OCI-LY1 (cell line): ENCODE measurements at regions not wholly inside any gene's neighbourhood (a gene's known extent, or its start where the extent isn't known, plus 50 kb on each side); places are given as distances from the start of the nearest gene placed in this dataset.

Experiments used
- H2AFZ ChIP-seq: fragments of 200-600 bp; sonication (generic), shearing (Covaris generic); 2 replicates; pipeline ENCODE4 v1.6.0; 2014; ENCODE audit warnings: antibody characterized with exemption, mild to moderate bottlenecking, low read length
- H3F3A ChIP-seq: fragments of 200-600 bp; sonication (generic), shearing (Covaris generic); 2 replicates; pipeline ENCODE4 v1.6.0; 2014; ENCODE audit warnings: mild to moderate bottlenecking, antibody characterized with exemption, low read length, moderate library complexity; ENCODE audit not compliant: insufficient read depth
- H3K27ac ChIP-seq: fragments of 200-600 bp; sonication (generic); 2 replicates; pipeline ENCODE4 v1.5.1; 2014; ENCODE audit warnings: low read length, mixed run types, mild to moderate bottlenecking, low read depth; ENCODE audit not compliant: poor library complexity, severe bottlenecking
- H3K27me3 ChIP-seq: fragments of 200-600 bp; sonication (generic); 2 replicates; pipeline ENCODE4 v1.6.0; 2014; ENCODE audit warnings: antibody characterized with exemption, mild to moderate bottlenecking, low read length, moderate library complexity; ENCODE audit not compliant: insufficient read depth
- H3K36me3 ChIP-seq: fragments of 200-600 bp; sonication (generic); 2 replicates; pipeline ENCODE4 v1.6.1; 2014; ENCODE audit warnings: mild to moderate bottlenecking, antibody characterized with exemption, low read length, moderate library complexity, mixed read lengths; ENCODE audit not compliant: insufficient read depth
- H3K4me1 ChIP-seq: fragments of 200-600 bp; sonication (generic); 2 replicates; pipeline ENCODE4 v1.5.1; 2014; ENCODE audit warnings: mild to moderate bottlenecking, low read length, moderate library complexity; ENCODE audit not compliant: insufficient read depth, severe bottlenecking
- H3K4me2 ChIP-seq: fragments of 200-600 bp; sonication (generic), shearing (Covaris generic); 2 replicates; pipeline ENCODE4 v1.6.1; 2014; ENCODE audit warnings: low read length
- H3K4me3 ChIP-seq: fragments of 200-600 bp; sonication (generic); 2 replicates; pipeline ENCODE4 v1.5.1; 2014; ENCODE audit warnings: low read length, low read depth, mild to moderate bottlenecking, mixed read lengths; ENCODE audit not compliant: poor library complexity, severe bottlenecking
- H3K79me2 ChIP-seq: fragments of 200-600 bp; shearing (Covaris generic); 2 replicates; pipeline ENCODE4 v1.6.1; 2016; ENCODE audit warnings: mixed run types, low read length, mixed read lengths; ENCODE audit not compliant: insufficient read depth
- H3K9ac ChIP-seq: fragments of 200-600 bp; sonication (generic), shearing (Covaris generic); 2 replicates; pipeline ENCODE4 v1.6.1; 2014; ENCODE audit warnings: mild to moderate bottlenecking, low read length, mixed read lengths
- H3K9me2 ChIP-seq: fragments of 200-600 bp; sonication (generic), shearing (Covaris generic); 2 replicates; pipeline ENCODE4 v1.6.1; 2014; ENCODE audit warnings: low read depth, mild to moderate bottlenecking, low read length, mixed read lengths
- H3K9me3 ChIP-seq: fragments of 200-600 bp; shearing (Covaris generic); 2 replicates; pipeline ENCODE4 v1.6.1; 2014; ENCODE audit warnings: low read length, mixed read lengths
- H4K20me1 ChIP-seq: fragments of 200-600 bp; sonication (generic), shearing (Covaris generic); 2 replicates; pipeline ENCODE4 v1.6.0; 2016; ENCODE audit warnings: mild to moderate bottlenecking, low read length; ENCODE audit not compliant: insufficient read depth
- EZH2 ChIP-seq: fragments of 200-600 bp; sonication (generic), shearing (Covaris generic); IDR thresholded peaks from 2 replicates; pipeline ENCODE4 v1.8.0; 2017; ENCODE audit warnings: borderline replicate concordance, mixed run types, mild to moderate bottlenecking, antibody characterized with exemption, low read length, moderate library complexity, mixed read lengths
- TF ChIP-seq, protein P1 (sequence below): fragments of 200-600 bp; sonication (generic), shearing (Covaris generic); IDR thresholded peaks from 2 replicates; pipeline ENCODE4 v1.5.1; 2017; ENCODE audit warnings: mild to moderate bottlenecking, antibody characterized with exemption, low read length, moderate library complexity, mixed read lengths

DNA sequence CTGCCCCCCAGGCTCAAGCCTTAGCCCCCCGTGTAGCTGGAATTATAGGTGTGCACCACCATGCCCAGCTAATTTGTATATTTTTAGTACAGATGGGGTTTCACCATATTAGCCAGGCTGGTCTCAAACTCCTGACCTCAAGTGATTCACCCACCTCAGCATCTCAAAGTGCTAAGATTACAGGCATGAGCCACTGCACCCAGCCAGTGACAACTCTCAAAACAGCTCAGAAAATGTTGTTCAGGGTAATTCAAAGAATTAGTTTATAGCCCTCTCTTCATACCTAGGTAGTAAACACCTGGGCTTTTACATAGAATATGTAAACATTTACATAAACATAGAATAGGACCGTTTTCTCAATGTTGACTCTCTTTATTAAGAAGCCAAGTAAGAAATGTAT is 168.7 kb downstream of the ENC1 start:
- H3K4me1 ChIP-seq = no peaks in the 10 kb centered on the region
- H3K79me2 ChIP-seq = no peaks in the 10 kb centered on the region

DNA sequence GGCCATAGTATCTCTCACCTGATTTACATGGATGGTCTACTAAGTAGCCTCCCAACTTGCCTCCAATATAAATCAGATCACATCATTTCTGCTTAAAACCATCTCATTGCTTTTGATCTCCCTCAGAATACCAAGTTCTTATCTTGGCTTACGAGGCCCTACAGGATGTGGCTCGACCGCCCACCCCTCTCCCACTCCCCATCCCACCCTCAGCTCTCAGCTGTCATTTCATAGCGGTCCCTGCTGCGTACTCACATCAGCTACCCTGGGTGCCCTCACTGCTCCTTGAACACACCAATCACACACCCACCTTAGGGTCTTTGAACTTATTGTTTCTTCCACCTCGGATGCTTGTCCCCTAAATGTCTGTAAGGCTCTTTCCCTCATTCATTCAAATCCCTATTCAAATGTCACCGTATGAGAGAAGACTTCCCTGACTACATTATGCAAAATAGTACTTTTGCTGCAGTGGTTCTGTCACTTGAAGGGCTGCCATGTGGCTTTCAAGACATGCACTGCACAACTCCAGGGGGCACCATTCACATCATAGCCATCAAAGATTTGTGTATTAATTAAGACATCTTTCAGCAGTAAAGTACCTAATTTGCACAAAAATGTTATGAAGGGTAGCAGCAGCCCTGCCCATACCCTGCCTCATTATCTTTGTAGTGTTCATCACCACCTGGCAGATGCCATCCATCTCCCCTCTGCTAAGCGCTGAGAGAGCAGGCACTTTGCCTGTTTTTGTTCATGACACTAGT is 171.1 kb downstream of the ENC1 start:
- Histone ChIP-seq H3K36me3 (no peaks in the 10 kb centered on the region), H3K9ac (no peak overlapping the region), H3K4me2 (no peak overlapping the region), H3K4me1 (no peaks in the 10 kb centered on the region), H3F3A (no peaks in the 10 kb centered on the region), H3K9me2 (no peaks in the 10 kb centered on the region), H3K27ac (no peak overlapping the region), H3K9me3 (no peaks in the 10 kb centered on the region), H2AFZ (no peak overlapping the region), H3K4me3 (no peak overlapping the region), H4K20me1 (no peaks in the 10 kb centered on the region), H3K27me3 (no peaks in the 10 kb centered on the region), H3K79me2 (no peaks in the 10 kb centered on the region)
- no peak for TF ChIP-seq EZH2
- TF ChIP-seq, protein P1, sequence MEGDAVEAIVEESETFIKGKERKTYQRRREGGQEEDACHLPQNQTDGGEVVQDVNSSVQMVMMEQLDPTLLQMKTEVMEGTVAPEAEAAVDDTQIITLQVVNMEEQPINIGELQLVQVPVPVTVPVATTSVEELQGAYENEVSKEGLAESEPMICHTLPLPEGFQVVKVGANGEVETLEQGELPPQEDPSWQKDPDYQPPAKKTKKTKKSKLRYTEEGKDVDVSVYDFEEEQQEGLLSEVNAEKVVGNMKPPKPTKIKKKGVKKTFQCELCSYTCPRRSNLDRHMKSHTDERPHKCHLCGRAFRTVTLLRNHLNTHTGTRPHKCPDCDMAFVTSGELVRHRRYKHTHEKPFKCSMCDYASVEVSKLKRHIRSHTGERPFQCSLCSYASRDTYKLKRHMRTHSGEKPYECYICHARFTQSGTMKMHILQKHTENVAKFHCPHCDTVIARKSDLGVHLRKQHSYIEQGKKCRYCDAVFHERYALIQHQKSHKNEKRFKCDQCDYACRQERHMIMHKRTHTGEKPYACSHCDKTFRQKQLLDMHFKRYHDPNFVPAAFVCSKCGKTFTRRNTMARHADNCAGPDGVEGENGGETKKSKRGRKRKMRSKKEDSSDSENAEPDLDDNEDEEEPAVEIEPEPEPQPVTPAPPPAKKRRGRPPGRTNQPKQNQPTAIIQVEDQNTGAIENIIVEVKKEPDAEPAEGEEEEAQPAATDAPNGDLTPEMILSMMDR = no peak

More for the DNA sequence above, 168.7 kb downstream of the ENC1 start:
- H3K9me2 ChIP-seq = no peaks in the 10 kb centered on the region
- H2AFZ ChIP-seq = no peak overlapping the region
- H3K4me2 ChIP-seq = no peak overlapping the region
- no peaks in the 10 kb centered on the region for H3F3A ChIP-seq
- H4K20me1 ChIP-seq = no peaks in the 10 kb centered on the region
- no peak overlapping the region for H3K9ac ChIP-seq
- H3K27me3 ChIP-seq = no peaks in the 10 kb centered on the region
- no peak overlapping the region for H3K27ac ChIP-seq
- TF ChIP-seq, protein P1 = no peak
- TF ChIP-seq EZH2 = no peak
- no peak overlapping the region for H3K4me3 ChIP-seq
- no peaks in the 10 kb centered on the region for H3K36me3 ChIP-seq
- H3K9me3 ChIP-seq = no peaks in the 10 kb centered on the region

DNA sequence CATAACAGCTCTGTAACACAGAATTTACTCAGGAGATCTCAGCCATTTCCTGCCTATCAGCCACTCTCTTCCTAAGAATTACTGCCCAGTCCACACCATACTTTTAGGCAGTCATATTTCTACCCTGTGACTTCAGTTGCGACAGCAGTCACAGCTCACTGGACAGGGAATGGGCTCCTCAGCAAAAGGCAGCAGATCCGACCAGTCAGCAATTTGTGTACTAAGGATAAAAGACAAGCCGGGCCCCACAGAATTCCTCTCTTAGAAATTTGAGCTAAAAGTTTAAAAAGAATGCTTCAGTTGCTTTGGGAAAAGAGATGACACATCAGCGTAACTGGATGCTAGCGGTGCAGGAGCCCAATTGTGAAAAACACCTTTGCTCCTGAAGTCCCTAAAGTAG is 172.1 kb downstream of the ENC1 start:
- H3K4me3 ChIP-seq = no peak overlapping the region
- no peaks in the 10 kb centered on the region for H3F3A ChIP-seq
- no peaks in the 10 kb centered on the region for H3K79me2 ChIP-seq
- H3K36me3 ChIP-seq = no peaks in the 10 kb centered on the region
- H3K27me3 ChIP-seq = no peaks in the 10 kb centered on the region
- H3K9me2 ChIP-seq = no peaks in the 10 kb centered on the region
- no peaks in the 10 kb centered on the region for H3K4me1 ChIP-seq
- H2AFZ ChIP-seq = no peak overlapping the region
- TF ChIP-seq EZH2 = no peak
- TF ChIP-seq, protein P1 = no peak
- H4K20me1 ChIP-seq = no peaks in the 10 kb centered on the region
- no peak overlapping the region for H3K4me2 ChIP-seq
- H3K9me3 ChIP-seq = no peaks in the 10 kb centered on the region
- no peak overlapping the region for H3K27ac ChIP-seq
- H3K9ac ChIP-seq = no peak overlapping the region
